ENCODE measurements at regions not wholly inside any gene's neighbourhood (a gene's known extent, or its start where the extent isn't known, plus 50 kb on each side); places are given as distances from the start of the nearest gene placed in this dataset.

- Histone ChIP-seq H3K27me3 (peaks cover 9% of the 10 kb centered on the region), H3K4me3 (ENCODE audit: low read depth in 1 of 2, low read length in 1 of 2) (no peak overlapping the region), H3K27ac (no peak overlapping the region), H3K36me3 (no peaks in the 10 kb centered on the region), H3K9me3 (no peaks in the 10 kb centered on the region), H3K4me1 (ENCODE audit: control insufficient read depth in 1 of 2, insufficient read depth in 1 of 2, low read depth in 1 of 2, low read length in 1 of 2) (no peaks in the 10 kb centered on the region)
- TF ChIP-seq, protein P1, sequence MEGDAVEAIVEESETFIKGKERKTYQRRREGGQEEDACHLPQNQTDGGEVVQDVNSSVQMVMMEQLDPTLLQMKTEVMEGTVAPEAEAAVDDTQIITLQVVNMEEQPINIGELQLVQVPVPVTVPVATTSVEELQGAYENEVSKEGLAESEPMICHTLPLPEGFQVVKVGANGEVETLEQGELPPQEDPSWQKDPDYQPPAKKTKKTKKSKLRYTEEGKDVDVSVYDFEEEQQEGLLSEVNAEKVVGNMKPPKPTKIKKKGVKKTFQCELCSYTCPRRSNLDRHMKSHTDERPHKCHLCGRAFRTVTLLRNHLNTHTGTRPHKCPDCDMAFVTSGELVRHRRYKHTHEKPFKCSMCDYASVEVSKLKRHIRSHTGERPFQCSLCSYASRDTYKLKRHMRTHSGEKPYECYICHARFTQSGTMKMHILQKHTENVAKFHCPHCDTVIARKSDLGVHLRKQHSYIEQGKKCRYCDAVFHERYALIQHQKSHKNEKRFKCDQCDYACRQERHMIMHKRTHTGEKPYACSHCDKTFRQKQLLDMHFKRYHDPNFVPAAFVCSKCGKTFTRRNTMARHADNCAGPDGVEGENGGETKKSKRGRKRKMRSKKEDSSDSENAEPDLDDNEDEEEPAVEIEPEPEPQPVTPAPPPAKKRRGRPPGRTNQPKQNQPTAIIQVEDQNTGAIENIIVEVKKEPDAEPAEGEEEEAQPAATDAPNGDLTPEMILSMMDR (IDR thresholded peaks at IDR 0.05): no peak
Measured at GRCh38 chr2:217048730-217049129, 188.9 kb upstream of the TNP1 start.

GRCh38 chr2:217047631-217048030, 187.8 kb upstream of the TNP1 start:
- no peaks in the 10 kb centered on the region for H3K9me3 ChIP-seq
- no peak overlapping the region for H3K4me3 ChIP-seq (ENCODE audit: low read depth in 1 of 2, low read length in 1 of 2)
- TF ChIP-seq, protein P1 (IDR thresholded peaks at IDR 0.05): no peak
- no peaks in the 10 kb centered on the region for H3K36me3 ChIP-seq
- no peak overlapping the region for H3K27ac ChIP-seq
- H3K27me3 ChIP-seq: peaks cover 9% of the 10 kb centered on the region
- no peaks in the 10 kb centered on the region for H3K4me1 ChIP-seq (ENCODE audit: control insufficient read depth in 1 of 2, insufficient read depth in 1 of 2, low read depth in 1 of 2, low read length in 1 of 2)

DNA sequence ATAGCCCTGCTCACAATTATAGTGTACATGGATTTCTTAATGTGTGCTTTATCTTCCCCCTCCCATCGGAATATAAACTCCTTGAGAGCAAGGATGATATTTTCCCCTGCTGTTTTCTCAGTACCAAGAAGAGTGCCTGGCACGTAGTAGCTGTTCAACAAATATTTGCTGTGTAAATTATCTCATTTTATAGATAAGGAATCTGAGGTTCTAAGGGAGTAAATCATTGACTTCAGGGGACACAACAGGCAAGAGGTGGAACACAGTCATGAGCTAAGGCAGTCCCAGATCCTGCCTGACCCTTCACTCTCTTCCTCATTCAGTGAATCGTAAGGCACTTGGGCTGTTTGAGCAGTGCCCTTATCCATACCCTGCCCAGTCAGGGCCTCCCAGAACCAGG, 187.3 kb upstream of the TNP1 start:
- Histone ChIP-seq H3K27ac (no peak overlapping the region), H3K4me1 (ENCODE audit: control insufficient read depth in 1 of 2, insufficient read depth in 1 of 2, low read depth in 1 of 2, low read length in 1 of 2) (no peaks in the 10 kb centered on the region), H3K36me3 (no peaks in the 10 kb centered on the region), H3K9me3 (no peaks in the 10 kb centered on the region), H3K4me3 (ENCODE audit: low read depth in 1 of 2, low read length in 1 of 2) (no peak overlapping the region), H3K27me3 (peaks cover 9% of the 10 kb centered on the region)
- TF ChIP-seq, protein P1 (IDR thresholded peaks at IDR 0.05): no peak

- H3K4me3 ChIP-seq (ENCODE audit: low read depth in 1 of 2, low read length in 1 of 2): no peak overlapping the region
Measured at GRCh38 chr2:217045700-217046475, 186.0 kb upstream of the TNP1 start.

GRCh38 chr2:217040099-217040498, 180.2 kb upstream of the TNP1 start:
- Histone ChIP-seq H3K9me3 (no peaks in the 10 kb centered on the region), H3K27me3 (no peaks in the 10 kb centered on the region), H3K4me3 (ENCODE audit: low read depth in 1 of 2, low read length in 1 of 2) (no peak overlapping the region), H3K27ac (no peak overlapping the region), H3K36me3 (no peaks in the 10 kb centered on the region), H3K4me1 (ENCODE audit: control insufficient read depth in 1 of 2, insufficient read depth in 1 of 2, low read depth in 1 of 2, low read length in 1 of 2) (no peaks in the 10 kb centered on the region)
- TF ChIP-seq, protein P1 (IDR thresholded peaks at IDR 0.05): no peak

More at GRCh38 chr2:217045700-217046475, 186.0 kb upstream of the TNP1 start:
- Histone ChIP-seq H3K27ac (no peak overlapping the region), H3K9me3 (no peaks in the 10 kb centered on the region), H3K36me3 (no peaks in the 10 kb centered on the region), H3K4me1 (ENCODE audit: control insufficient read depth in 1 of 2, insufficient read depth in 1 of 2, low read depth in 1 of 2, low read length in 1 of 2) (no peaks in the 10 kb centered on the region), H3K27me3 (peaks cover 9% of the 10 kb centered on the region)
- TF ChIP-seq, protein P1 (IDR thresholded peaks at IDR 0.05): no peak

Data from neutrophil (primary cell).